NCI-H2171 treated with DMSO at 0.1 percent for 48 hours (cell line): ENCODE measurements at regions not wholly inside any gene's neighbourhood (a gene's known extent, or its start where the extent isn't known, plus 50 kb on each side); places are given as distances from the start of the nearest gene placed in this dataset.
A peak's percentile ranks its signal among the peaks of the same experiment; 100 is the strongest.

Experiments used
- DNase-seq: peaks from one replicate; lab custom pipeline; 2025; lab: John Stamatoyannopoulos, UW

DNA sequence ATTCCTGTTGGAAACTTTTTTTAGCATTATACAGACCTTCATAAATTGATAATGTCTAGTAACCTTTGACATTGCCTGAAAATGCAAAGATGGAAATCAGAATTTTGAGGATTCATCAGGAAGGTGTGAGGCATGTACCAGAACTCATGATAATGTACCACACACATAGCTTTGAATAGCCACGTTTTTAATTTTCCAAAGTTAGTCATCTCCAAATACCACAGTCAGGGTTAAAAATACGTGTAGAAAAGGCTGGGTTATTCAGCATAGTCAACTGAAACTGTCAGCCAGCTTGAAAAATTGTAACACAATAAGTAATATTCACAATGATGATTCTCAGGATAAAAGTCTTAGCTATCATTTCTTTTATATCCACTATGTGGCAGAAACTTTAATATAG lies 102.0 kb upstream of the THRB start:
- no peak for DNase-seq

DNA sequence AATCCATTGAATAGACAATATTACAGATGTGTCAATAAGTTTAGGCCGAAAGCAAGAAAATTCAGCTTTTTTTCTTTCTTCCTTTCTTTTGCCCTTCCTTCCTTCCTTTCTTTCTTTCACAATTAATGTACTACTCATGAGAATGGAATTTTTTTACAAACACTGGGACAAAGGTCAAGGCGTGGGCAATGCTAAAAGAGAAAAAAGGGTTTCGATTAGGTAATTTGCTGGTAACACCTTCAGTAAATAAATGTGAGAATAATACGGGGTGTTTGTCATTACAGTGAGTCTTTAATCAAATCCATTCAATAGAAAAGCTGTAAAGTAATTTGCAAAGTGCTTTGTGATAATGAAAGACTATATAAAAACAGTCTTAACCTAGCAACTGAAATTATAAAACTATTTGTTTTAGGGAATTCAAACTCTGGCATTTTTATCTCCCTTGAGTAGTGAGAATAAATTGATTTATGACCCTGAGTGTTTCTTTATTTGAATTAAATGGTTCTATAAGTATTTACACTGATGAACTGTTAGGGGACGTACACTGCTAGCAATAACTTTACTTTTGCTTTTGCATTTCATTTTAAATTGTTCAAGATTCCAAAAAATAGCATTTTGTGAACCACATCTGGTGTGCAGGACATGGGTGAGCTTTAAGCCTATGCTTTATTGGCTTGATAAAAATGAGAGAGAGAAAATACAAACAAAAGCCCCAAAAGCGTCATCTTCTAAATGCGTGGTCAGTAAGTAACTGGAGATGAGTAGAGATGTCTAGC lies 104.2 kb upstream of the THRB start:
- DNase-seq, result no peak

DNA sequence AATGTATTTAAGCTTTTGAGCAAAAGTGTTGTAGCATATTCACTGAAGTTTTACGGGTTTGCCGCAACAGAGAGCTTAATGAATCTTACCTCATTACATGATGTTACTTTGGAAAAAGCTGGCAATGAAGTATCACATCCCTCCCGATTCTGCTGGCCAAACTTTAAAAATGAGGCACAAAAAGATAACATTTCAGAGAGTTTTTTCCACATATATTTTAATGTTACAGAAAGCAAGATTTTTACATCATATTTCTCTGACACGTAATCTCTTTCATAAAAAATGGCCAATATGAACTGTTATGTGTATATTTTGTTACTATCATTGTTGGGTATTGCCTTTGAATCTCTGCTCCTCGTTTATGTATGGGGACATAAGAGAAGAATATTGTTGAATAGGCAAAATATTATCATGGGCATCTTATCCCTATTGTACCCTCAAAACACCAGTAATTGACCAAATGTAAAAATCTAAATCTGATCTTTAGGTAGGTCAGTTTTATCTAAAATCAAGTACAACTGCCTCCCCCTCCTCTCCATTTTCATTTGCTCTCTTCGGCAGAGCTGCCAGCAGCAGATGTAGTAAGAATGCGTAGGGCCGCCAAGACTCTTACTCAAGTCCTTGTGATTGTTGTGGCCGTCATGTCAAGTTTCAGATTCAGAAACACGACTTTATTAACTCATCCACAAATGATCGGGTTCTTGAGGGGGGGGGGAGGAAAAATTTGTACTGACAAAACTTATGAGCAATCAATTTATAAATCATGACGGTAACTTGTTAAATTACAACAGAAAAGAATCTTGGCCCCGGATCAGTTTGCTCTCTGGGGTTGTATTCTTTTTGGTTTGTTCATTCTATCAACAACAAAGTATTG lies 106.7 kb upstream of the THRB start:
- DNase-seq, result no peak

DNA sequence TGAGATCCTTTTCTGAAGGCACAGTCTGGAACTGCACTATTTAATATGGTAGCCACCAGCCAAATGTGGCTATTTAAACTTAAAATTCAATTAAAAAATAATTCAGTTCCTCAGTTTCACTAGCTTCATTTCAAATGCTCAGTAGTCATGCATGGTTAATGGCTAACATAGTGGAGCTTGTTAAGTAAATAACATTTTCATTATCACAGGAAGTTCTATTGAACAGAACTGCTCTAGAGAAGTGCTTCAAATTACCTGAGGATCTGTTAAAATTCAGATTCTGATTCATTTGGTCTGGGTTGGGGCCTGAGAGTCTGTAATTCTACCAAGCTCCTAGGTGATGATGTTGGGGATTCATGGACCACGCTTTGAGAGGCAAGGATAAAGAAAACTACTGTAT lies 109.6 kb upstream of the THRB start:
- no peak for DNase-seq

DNA sequence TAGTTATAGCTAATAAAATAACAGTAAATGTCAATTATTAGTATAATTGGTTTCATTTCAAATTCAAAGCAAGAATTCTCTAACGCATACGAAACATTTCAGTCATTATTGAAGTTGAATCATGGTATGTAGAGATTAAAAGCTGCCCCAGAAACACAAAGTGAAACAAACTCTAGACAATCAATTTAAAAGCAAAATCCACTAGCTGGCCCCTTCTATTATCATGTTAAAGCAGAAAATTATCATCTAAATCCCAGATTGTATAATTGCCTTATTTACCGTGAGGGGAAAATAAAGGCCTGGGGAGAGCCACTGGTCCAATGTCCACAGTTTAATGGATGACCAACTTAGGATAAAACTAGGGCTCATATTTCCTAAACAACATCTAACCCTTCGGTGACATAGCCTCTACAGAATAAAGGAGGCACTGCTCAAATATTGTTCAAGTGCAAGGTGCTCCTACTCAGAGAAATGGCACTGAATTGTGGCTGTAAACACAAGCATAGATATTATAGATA lies 110.9 kb upstream of the THRB start:
- DNase-seq, result no peak

DNA sequence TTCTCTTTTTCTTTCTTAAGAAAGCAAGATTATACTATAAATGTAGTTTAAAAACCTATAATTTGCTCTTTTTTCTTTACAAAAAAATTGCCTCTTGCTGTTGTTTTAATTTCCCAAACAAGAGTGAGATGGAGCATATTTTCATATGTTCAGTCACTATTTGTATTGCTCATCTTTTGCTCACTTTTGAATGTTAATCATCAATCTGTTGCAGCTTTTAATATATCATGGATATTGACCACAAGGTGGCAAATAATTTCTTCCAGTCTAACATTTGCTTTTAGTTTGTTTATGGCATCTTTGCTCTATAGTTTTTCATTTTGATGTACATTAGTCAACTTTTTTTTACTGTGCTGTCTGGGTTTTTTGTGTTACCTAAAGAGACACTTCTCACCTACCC lies 112.6 kb upstream of the THRB start:
- DNase-seq, result no peak

DNA sequence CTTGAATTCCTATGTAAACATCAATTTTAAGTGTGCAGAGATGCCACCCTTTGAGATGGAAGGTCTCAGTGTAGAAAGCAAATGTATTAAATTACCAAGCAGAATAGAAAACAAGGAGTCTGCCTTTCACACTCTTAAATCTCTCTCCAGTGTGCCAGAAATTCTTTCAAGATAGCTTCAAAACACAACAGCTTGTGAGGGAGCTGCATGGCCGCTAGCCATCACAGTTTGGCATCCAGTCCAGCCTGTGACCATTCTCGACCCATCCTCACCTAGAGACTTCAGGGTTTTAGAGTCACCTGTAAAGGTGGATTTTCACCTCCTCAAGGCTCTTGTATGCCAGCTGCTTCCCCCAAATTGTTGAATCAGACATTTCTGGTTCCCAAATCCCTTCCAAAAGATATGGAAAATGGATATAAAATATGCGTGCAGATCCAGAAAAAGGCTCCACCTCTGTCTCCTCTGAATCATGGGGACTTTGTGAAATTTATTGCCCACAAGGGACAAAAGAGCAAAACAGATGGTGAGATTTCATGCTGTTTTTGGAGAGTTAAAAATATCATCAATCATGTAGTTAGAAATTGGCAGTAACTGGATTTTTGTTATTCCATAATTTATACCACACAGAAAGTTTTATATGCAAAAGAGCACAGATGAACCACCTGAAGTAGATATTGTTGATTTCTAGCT lies 114.2 kb upstream of the THRB start:
- peak; percentile 58 for DNase-seq

DNA sequence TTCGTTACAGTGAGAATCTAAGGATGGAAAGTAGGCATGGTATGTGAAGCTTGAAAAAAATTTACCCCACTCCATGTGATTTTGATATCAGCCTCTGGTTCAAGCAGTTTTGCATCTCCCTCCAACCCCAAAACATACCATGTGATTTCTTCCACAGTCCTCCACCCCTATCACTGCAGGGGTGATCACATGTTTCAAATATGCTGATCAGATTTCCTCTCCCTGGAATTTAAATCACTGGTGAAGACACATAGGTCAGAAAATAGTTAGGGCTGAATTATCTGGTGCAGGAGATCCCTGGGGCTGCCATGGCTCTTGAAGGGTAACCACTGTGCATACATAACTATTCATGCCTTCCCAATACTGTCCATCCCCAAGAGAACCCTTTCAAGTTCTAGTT lies 119.7 kb upstream of the THRB start:
- DNase-seq, result no peak

DNA sequence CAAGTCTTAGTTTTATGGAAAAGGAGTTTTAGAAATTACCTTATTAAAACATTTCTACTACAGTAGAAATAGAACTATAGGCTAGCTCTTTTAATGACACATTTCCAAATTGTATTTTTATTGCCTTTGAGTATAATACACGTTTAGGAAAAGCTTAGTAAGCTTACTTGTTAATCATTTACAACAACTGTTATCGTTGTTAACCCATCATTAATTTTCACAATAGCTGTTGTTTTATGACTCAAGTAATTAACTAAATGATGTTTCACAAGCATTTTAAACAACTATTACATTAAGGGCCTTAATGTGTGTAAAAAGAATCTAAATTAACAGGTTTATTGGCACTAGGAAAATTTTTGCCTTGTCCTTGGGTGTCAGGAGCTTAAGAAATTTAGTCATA lies 120.5 kb upstream of the THRB start:
- no peak for DNase-seq

DNA sequence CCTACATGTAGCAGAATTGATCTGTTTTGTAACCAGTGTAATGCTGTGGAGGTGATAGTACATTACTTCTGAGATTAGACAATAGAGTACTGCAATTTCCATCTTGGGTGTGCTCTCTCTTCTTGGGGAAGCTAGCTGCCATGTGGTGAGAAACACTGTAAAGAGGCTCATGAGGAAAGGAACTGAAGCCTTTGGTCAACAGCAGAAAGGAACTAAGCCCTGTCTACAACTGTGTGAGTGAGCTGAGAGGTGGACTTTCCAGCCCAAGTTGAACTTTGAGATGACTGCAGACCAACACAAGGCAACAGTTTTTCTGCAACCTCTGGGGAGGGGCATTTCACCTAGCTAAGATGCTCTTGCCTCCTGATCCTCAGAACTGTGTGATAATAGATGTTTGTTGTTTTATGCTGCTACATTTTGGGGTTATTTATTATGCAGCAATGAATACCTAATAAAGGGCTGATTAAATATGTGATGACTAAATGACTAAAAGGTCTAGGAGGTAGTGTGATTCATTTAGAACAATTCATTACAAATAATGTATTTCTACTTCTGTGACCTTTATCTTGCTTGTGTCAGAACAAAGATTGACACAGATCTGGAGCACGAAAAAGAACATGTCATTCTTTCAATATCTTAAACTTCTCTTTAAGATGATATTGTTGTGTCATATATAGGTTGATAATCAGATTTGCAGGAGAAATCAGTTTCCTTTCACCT lies 121.6 kb upstream of the THRB start:
- DNase-seq, result no peak

DNA sequence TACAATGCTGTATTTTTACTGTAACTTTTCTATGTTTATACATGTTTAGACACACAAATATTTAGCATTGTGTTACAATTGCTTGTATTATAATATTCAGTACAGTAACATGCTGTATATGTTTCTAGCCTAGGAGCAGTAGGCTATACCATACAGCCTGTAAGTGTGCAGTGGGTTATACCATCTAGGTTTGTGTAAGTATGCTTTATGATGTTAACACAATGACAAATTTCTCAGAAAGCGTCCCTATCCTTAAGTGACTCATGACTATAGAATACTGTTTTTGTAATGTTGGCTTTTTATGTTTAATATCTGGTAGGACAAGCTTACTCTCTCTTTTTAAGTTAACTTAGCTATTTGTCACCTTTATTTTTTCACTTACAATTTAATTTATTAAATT lies 127.5 kb upstream of the THRB start:
- DNase-seq, result no peak

DNA sequence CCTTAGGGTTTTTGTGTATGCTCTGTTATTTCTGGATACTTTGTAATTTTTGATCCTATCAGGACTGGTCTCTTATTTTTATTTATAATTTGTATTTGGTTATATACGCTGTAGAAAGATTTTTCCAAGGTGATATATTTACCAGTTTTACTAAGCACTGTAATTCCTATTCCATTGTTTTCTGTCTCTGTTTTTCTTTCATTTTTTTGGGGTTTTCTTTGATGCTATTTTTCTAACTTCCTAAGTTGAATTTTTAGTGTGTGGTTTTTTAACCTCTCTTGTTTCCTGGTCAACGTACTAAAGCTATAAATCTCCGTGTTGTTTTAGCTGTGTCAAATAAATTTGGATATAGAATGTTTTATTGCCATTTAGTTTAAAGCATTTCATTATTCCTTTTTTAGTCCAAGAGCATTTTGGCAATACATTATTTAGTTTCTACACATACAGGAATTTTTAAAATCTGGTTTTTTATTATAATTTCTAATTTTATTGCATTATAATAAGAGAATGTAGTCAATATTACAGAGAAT lies 128.1 kb upstream of the THRB start:
- no peak for DNase-seq

DNA sequence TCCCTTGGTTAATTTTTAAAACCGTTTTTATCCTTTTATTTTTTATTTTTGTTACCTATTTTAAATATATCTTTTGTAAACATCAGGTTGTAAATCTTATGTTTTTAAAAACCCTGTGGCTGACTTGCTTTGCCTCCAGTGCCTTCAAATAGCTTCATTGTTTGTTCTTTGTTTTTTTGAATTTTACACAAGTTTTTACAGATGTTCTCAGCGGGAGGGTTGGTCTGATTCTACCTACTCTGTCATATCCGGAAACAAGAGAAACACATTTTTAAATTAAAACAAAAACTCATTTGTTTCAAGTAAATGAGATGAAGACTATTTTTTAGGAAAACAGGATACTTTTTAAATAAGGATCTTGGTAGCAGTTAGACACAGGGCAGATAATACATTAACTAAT lies 129.0 kb upstream of the THRB start:
- no peak for DNase-seq

DNA sequence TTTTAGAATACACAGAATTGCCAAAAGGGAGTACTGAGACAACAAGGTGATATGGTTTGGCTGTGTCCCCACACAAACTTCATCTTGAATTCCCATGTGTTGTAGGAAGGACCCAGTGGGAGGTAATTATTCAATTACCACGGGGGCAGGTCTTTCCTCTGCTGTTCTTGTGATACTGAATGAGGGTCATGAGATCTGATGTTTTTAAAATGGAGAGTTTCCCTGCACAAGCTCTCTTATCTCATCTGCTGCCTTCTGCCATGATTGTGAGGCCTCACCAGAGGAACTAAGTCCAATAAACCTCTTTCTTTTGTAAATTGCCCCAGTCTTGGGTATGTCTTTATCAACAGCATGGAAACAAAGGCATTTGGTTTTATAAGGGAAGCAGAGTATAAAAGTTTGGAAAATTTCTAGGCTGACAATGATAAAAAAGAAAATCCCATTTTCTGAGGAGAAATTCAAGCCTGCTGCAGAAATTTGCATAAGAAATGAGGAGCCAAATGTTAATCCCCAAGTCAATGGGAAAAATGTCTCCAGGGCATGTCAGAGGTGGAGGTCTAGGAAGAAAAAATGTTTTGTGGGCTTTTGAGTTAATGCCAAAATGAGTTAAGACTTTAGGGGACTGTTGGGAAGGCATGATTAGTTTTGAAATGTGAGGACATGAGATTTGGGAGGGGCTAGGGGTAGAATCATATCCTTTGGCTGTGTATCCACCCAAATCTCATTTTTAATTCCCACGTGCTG lies 130.5 kb upstream of the THRB start:
- DNase-seq, result no peak

DNA sequence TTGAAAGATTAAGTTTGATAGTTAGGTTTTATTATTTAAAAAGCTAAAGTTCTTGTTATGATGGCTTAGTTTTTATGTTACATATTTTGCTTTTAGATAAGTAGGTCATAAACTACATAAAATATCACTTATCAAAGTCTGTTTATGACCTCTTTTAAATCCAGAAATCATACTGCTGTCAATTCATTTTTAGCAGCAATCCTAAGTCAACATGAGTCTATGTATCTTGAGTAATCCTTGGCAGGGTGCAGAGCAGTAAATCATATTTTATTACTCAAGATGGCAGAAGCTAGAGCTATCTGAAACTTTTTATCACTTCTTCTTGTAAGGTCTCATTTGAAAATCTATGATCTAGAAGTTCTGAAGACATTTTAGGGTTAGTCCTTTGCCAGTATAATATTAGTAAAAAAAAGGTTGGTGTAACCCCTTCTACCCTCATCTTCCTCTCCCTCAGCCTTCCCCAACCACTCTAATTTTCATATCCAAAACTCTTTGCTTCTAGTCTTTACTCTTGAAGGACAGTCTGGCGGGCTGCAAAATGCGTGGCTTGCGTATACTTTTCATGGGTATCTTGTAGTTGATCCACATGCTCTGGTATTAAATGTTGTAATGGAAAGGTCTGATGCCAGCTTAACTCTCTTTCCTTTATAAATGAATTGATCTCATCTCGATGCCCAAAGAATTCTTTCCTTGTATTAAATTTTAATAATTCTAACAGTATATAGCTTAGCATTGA lies 134.0 kb upstream of the THRB start:
- DNase-seq, result no peak

DNA sequence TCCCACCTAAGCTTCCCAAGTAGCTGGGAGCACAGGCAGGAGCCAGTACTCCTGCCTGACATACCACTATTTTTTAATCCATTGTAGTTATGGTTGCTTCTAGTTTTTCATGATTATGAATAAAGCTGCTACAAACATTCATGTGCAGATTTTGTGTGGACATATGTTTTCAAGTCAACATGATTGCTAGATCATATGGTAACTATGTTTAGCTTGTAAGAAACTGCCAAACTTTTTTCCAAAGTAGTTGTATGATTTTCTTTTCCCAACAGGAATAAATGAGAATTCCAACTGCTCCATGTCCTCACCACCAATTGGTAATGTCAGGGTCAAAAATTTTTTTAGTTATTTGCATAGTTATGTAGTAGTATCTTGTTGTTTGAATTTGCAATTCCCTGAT lies 136.8 kb upstream of the THRB start:
- no peak for DNase-seq

DNA sequence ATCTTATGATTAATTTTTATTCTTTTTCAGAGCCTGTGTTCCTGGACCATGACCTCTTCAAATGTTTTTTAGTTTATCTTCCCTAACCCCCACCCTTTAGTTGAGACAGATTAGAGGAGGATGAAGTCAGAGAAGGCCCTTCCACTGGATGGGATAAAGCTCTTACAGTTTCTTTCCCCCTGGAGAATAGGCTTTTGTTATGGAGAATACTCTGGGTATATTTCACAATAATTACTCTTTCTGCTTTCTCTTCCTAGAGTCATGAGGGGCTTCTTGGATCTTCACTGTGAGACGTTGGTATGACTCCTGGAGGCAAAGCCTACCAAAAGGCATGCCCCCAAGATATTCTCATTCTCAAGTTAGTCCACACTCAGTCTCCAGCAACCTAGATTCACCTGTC lies 144.4 kb upstream of the THRB start:
- no peak for DNase-seq

DNA sequence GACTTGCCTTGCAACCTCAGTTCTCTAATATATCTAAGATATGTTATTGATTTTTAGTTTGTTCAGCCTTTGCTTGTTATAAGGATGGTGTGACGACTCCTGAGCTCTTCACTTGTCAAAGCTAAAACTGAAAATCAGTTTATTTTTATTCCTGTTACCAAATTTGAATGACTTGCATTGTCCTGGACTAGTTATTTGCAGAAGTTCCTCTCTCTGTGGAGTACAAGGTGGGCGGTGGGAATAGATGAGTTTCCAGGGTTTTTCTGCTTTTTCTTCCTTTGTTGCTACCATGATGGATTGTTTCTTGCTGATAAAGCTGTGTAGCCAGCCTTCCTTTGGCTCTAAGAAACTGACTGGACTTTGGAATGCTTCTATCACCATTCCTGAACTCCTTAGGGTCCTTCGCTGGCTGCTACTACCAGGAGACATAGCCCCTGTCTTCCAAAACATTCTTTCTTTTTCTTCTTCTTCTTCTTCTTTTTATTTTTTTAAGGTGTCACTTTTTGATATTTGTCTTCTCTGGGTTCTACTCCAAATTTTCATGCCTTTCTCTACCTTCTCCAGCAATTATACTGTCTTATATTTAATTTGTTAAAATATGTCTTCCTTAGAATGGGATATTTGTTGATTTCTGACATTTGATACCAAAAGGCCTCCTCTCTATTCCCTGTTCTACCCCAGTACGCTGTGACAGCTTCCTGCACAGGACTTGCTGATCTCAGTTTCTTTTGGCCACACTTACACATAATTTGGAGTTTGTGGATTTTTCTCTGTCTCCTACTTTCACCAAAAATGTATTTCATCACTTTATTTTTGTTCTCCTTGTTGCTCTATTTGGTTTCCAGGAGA lies 145.1 kb upstream of the THRB start:
- DNase-seq, result no peak

DNA sequence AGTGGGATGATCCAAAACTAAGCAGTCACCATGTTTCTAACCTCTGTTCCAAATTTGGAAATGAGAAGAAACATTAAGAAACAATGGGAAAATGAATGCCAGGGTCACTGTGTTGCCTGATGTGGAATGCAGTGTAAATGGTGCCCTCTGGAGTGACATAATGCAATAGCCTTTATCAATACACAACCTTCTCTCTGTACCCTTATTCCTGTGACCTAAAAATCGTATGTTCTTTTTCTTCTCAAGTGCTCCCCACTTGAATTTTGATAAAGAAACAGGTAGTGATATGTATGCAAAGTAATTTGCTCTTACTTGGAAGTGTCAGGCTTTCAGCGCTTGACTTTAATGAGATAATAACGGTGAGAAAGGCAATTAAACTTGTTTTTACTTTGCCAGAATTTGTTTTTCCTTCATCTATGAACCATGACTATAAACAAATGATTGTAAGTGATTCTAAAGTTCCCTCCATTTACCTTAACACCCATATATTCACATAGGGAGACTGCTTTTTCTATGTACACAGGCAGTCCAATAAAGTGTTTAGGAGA lies 145.8 kb upstream of the THRB start:
- peak; percentile 3 for DNase-seq
